IMR-90 (cell line): ENCODE measurements at regions not wholly inside any gene's neighbourhood (a gene's known extent, or its start where the extent isn't known, plus 50 kb on each side); places are given as distances from the start of the nearest gene placed in this dataset.

Source experiments
- ATAC-seq: fragments of 200-7000 bp; cut with Tn5 transposase; 2 replicates; pipeline ENCODE4 v1.9.1; 2020; ENCODE audit warnings: low read depth, mild to moderate bottlenecking, moderate library complexity
- BruUV-seq: library from RNA; stranded (reverse); fragments of 400-500 nt; replicated peaks from 2 replicates; lab custom pipeline; 2021; lab: Mats Ljungman, UMichigan
- CTCF ChIA-PET: fragments of 300-600 bp; formaldehyde crosslinking; extraction: SDS; loops from one replicate; lab custom pipeline; 2021; ENCODE audit warnings: antibody characterized with exemption; lab: Yijun Ruan, JAX
- POLR2A ChIA-PET: fragments of 300-600 bp; sonication (Branson Sonifier 250); formaldehyde crosslinking; loops from one replicate; lab custom pipeline; 2022; ENCODE audit warnings: antibody characterized with exemption; ENCODE audit not compliant: unreplicated experiment; lab: Charles Lee
- DNase-seq: peaks from one replicate; pipeline ENCODE4 v3.0.0; 2013
- H2AFZ ChIP-seq: replicated peaks from 2 replicates; pipeline ENCODE3; 2013; ENCODE audit warnings: low read length, mild to moderate bottlenecking; ENCODE audit not compliant: poor library complexity
- H2AK5ac ChIP-seq: 2 replicates; pipeline ENCODE4 v1.6.1; 2013; ENCODE audit warnings: low read depth, low read length, inconsistent platforms
- H2AK9ac ChIP-seq: replicated peaks from 2 replicates; pipeline ENCODE3; 2013; ENCODE audit warnings: mild to moderate bottlenecking, low read depth, low read length, moderate library complexity; ENCODE audit not compliant: poor library complexity
- H2BK120ac ChIP-seq: 2 replicates; pipeline ENCODE4 v1.6.1; 2013; ENCODE audit warnings: low read depth, low read length, inconsistent platforms
- H2BK15ac ChIP-seq: 3 replicates; pipeline ENCODE4 v1.6.1; 2013; ENCODE audit warnings: low read depth, low read length, inconsistent platforms
- H2BK20ac ChIP-seq: 2 replicates; pipeline ENCODE4 v1.6.1; 2013; ENCODE audit warnings: low read depth, mild to moderate bottlenecking, inconsistent platforms, low read length, moderate library complexity
- H2BK5ac ChIP-seq: 2 replicates; pipeline ENCODE4 v1.6.1; 2013; ENCODE audit warnings: mild to moderate bottlenecking, low read depth, low read length, inconsistent platforms; ENCODE audit not compliant: poor library complexity, severe bottlenecking
- H3K14ac ChIP-seq: replicated peaks from 2 replicates; pipeline ENCODE4 v1.6.1; 2013; ENCODE audit warnings: low read depth, low read length, inconsistent platforms
- H3K18ac ChIP-seq: 2 replicates; pipeline ENCODE4 v1.6.1; 2013; ENCODE audit warnings: low read depth, low read length, control low read depth
- H3K23ac ChIP-seq: 2 replicates; pipeline ENCODE4 v1.6.1; 2013; ENCODE audit warnings: low read depth, low read length, inconsistent platforms
- H3K27ac ChIP-seq: 2 replicates; pipeline ENCODE4 v1.5.1; 2013; ENCODE audit warnings: mild to moderate bottlenecking, control low read depth, low read length; ENCODE audit not compliant: insufficient read depth
- H3K27me3 ChIP-seq: 2 replicates; pipeline ENCODE4 v1.6.1; 2013; ENCODE audit warnings: low read length; ENCODE audit not compliant: control insufficient read depth, insufficient read depth
- H3K36me3 ChIP-seq: 2 replicates; pipeline ENCODE4 v1.6.1; 2013; ENCODE audit warnings: low read length, mixed read lengths; ENCODE audit not compliant: control insufficient read depth, insufficient read depth
- H3K4ac ChIP-seq: 2 replicates; pipeline ENCODE4 v1.6.1; 2013; ENCODE audit warnings: low read depth, low read length, inconsistent platforms
- H3K4me1 ChIP-seq: 2 replicates; pipeline ENCODE4 v1.6.1; 2013; ENCODE audit warnings: low read length, mixed read lengths; ENCODE audit not compliant: control insufficient read depth, insufficient read depth
- H3K4me2 ChIP-seq: 2 replicates; pipeline ENCODE4 v1.6.1; 2013; ENCODE audit warnings: low read depth, mild to moderate bottlenecking, control low read depth, low read length, moderate library complexity
- H3K4me3 ChIP-seq: 2 replicates; pipeline ENCODE4 v1.5.1; 2013; ENCODE audit warnings: low read depth, mild to moderate bottlenecking, control low read depth, low read length, moderate library complexity; ENCODE audit not compliant: insufficient read depth
- H3K56ac ChIP-seq: 2 replicates; pipeline ENCODE4 v1.6.1; 2013; ENCODE audit warnings: low read length, inconsistent platforms; ENCODE audit not compliant: insufficient read depth; ENCODE audit errors: extremely low read depth
- H3K79me1 ChIP-seq, 2 experiments: 2 replicates each; pipeline ENCODE4 v1.6.1; 2013; ENCODE audit warnings: low read length in 2 of 2, inconsistent platforms in 1 of 2, low read depth in 1 of 2
- H3K9ac ChIP-seq: 2 replicates; pipeline ENCODE4 v1.6.1; 2013; ENCODE audit warnings: low read depth, low read length, control low read depth
- H3K9me1 ChIP-seq: 2 replicates; pipeline ENCODE4 v1.6.1; 2013; ENCODE audit warnings: low read length, inconsistent platforms; ENCODE audit not compliant: insufficient read depth
- H3K9me3 ChIP-seq: 2 replicates; pipeline ENCODE4 v1.6.1; 2013; ENCODE audit warnings: low read length; ENCODE audit not compliant: control insufficient read depth, insufficient read depth
- H4K20me1 ChIP-seq: 2 replicates; pipeline ENCODE4 v1.6.1; 2013; ENCODE audit warnings: low read length, inconsistent platforms; ENCODE audit not compliant: insufficient read depth
- H4K5ac ChIP-seq: 2 replicates; pipeline ENCODE4 v1.6.1; 2013; ENCODE audit warnings: mild to moderate bottlenecking, low read depth, low read length, control low read depth
- H4K8ac ChIP-seq, 2 experiments: 2 replicates each; pipeline ENCODE4 v1.6.1; 2013; ENCODE audit warnings: low read depth in 2 of 2, low read length in 2 of 2, control low read depth in 1 of 2, inconsistent platforms in 1 of 2
- H4K91ac ChIP-seq: 2 replicates; pipeline ENCODE4 v1.6.1; 2013; ENCODE audit warnings: low read depth, low read length, inconsistent platforms; ENCODE audit not compliant: insufficient read depth
- BHLHE40 ChIP-seq: fragments of 150-350 bp; IDR thresholded peaks from 2 replicates; pipeline ENCODE4 v1.6.1; 2016; ENCODE audit warnings: mild to moderate bottlenecking, low read depth, low read length
- CEBPB ChIP-seq: IDR thresholded peaks from 2 replicates; pipeline ENCODE4 v1.6.1; 2012; ENCODE audit warnings: low read depth, low read length, improper control_type of control experiment
- CHD1 ChIP-seq: IDR thresholded peaks from 2 replicates; pipeline ENCODE4 v1.6.1; 2012; ENCODE audit warnings: low read depth, low read length, improper control_type of control experiment
- CTCF ChIP-seq: conservative IDR thresholded peaks from 2 replicates; pipeline ENCODE4 v1.5.1; 2012; ENCODE audit warnings: mild to moderate bottlenecking, low read depth, low read length, improper control_type of control experiment
- ELK1 ChIP-seq: fragments of 150-350 bp; IDR thresholded peaks from 2 replicates; pipeline ENCODE4 v1.6.1; 2016; ENCODE audit warnings: low read depth, mild to moderate bottlenecking, low read length, moderate library complexity, borderline replicate concordance
- FOS ChIP-seq: fragments of 150-350 bp; IDR thresholded peaks from 2 replicates; pipeline ENCODE4 v1.6.1; 2016; ENCODE audit warnings: low read depth, low read length
- MAFK ChIP-seq: IDR thresholded peaks from 2 replicates; pipeline ENCODE4 v1.6.1; 2012; ENCODE audit warnings: low read depth, low read length, improper control_type of control experiment
- MAZ ChIP-seq: IDR thresholded peaks from 2 replicates; pipeline ENCODE4 v1.6.1; 2012; ENCODE audit warnings: low read depth, mild to moderate bottlenecking, low read length, improper control_type of control experiment, moderate library complexity, borderline replicate concordance
- MXI1 ChIP-seq: IDR thresholded peaks from 2 replicates; pipeline ENCODE4 v1.6.1; 2012; ENCODE audit warnings: low read depth, mild to moderate bottlenecking, low read length, moderate library complexity, borderline replicate concordance
- NFE2L2 ChIP-seq: fragments of 150-350 bp; IDR thresholded peaks from 2 replicates; pipeline ENCODE4 v1.6.1; 2016; ENCODE audit warnings: low read depth, mild to moderate bottlenecking, low read length
- POLR2A ChIP-seq: IDR thresholded peaks from 2 replicates; pipeline ENCODE4 v1.6.1; 2012; ENCODE audit warnings: mild to moderate bottlenecking, low read depth, low read length
- RAD21 ChIP-seq: IDR thresholded peaks from 2 replicates; pipeline ENCODE4 v1.6.1; 2012; ENCODE audit warnings: low read length, improper control_type of control experiment
- RCOR1 ChIP-seq: IDR thresholded peaks from 2 replicates; pipeline ENCODE4 v1.6.1; 2012; ENCODE audit warnings: mild to moderate bottlenecking, low read length, improper control_type of control experiment; ENCODE audit not compliant: insufficient replicate concordance
- RFX5 ChIP-seq: IDR thresholded peaks from 2 replicates; pipeline ENCODE4 v1.8.0; 2012; ENCODE audit warnings: low read depth, mild to moderate bottlenecking, low read length, moderate library complexity
- SMC3 ChIP-seq: fragments of 150-350 bp; IDR thresholded peaks from 2 replicates; pipeline ENCODE4 v1.6.1; 2016; ENCODE audit warnings: low read depth, mild to moderate bottlenecking, antibody characterized with exemption, low read length, moderate library complexity
- USF2 ChIP-seq: fragments of 150-350 bp; IDR thresholded peaks from 2 replicates; pipeline ENCODE4 v1.6.1; 2017; ENCODE audit warnings: mild to moderate bottlenecking, antibody characterized with exemption, low read length, low read depth
- WGBS, 2 experiments: methylation state at CpG; one replicate each; pipeline versions ENCODE4 v1.1.5 to v1.1.7; 2013; ENCODE audit warnings: missing lambda C conversion rate in 2 of 2; ENCODE audit not compliant: insufficient read length in 1 of 2; ENCODE audit errors: extremely low coverage in 2 of 2; 5-methylcytosine and 5-hydroxymethylcytosine counted together
- dilution Hi-C: fragments of 300-500 bp; cut with HindIII; formaldehyde crosslinking; loops from one replicate; pipeline ENCODE4 v1.14.3; 2018; ENCODE audit warnings: low sequenced_read_pairs; ENCODE audit not compliant: unreplicated experiment
- in situ Hi-C: fragments of 300-500 bp; cut with MboI; formaldehyde crosslinking; loops from 3 replicates; pipeline ENCODE4 v1.14.3; 2019; ENCODE audit warnings: low sequenced_read_pairs, inconsistent platforms, mixed read lengths
- intact Hi-C: fragments of 100-400 bp; cut with micrococcal nuclease; formaldehyde crosslinking; loops from 2 replicates; pipeline ENCODE4 v1.10.0; 2022

- ChIA-PET POLR2A (no interaction called here), CTCF (no interaction called here)
- Histone ChIP-seq H3K9ac (no peak overlapping the region), H3K27me3 (no peaks in the 10 kb centered on the region), H3K4me1 (no peaks in the 10 kb centered on the region), H3K27ac (no peak overlapping the region), H2BK15ac (no peak overlapping the region), H3K23ac (no peak overlapping the region), H4K91ac (no peak overlapping the region), H2BK120ac (no peak overlapping the region), H2BK5ac (no peak overlapping the region), H3K36me3 (no peaks in the 10 kb centered on the region), H2AFZ (no peak overlapping the region), H3K79me1 (no peaks in the 10 kb centered on the region), H3K18ac (no peak overlapping the region), H2AK9ac (no peak overlapping the region), H3K4ac (no peak overlapping the region), H3K4me2 (no peak overlapping the region), H3K14ac (no peak overlapping the region), H4K20me1 (no peaks in the 10 kb centered on the region), H2BK20ac (no peak overlapping the region), H4K5ac (no peak overlapping the region), H2AK5ac (no peak overlapping the region), H4K8ac (no peak overlapping the region), H3K56ac (no peak overlapping the region), H3K4me3 (no peak overlapping the region), H3K9me1 (no peaks in the 10 kb centered on the region), H3K9me3 (peaks cover 5% of the 10 kb centered on the region; the same call in 1 of the 2 replicates)
- WGBS, 2 experiments, result no CpG with 5 or more reads among the region's 1 CpG
- in situ Hi-C loops (no loop called here), dilution Hi-C loops (no loop called here), intact Hi-C loops (no loop called here)
- DNase-seq (no peak), ATAC-seq (no peak)
- BruUV-seq, result no TSS peak
- TF ChIP-seq RAD21 (no peak), FOS (no peak), CTCF (no peak), MXI1 (no peak), USF2 (no peak), POLR2A (no peak), BHLHE40 (no peak), CHD1 (no peak), CEBPB (no peak), SMC3 (no peak), MAFK (no peak), NFE2L2 (no peak), MAZ (no peak), RCOR1 (no peak), RFX5 (no peak), ELK1 (no peak)
Measured at GRCh38 chr2:57597940-57598339, 448.7 kb upstream of the VRK2 start.
